ENCODE measurements at regions not wholly inside any gene's neighbourhood (a gene's known extent, or its start where the extent isn't known, plus 50 kb on each side); places are given as distances from the start of the nearest gene placed in this dataset.
"Not testable (repeated sequence)": the region's sequence is repeated elsewhere in the genome, so short reads cannot be mapped to it uniquely, and the experiment has no call there.

- no peak for DNase-seq
Observed at GRCh38 chr14:77985211-77985615, 185.0 kb upstream of the NRXN3 start.

GRCh38 chr14:77986773-77987172 is 183.4 kb upstream of the NRXN3 start:
- DNase-seq = no peak

GRCh38 chr14:77988096-77988870 is 181.9 kb upstream of the NRXN3 start:
- no peak for DNase-seq

- DNase-seq = peak; percentile 29
Observed at GRCh38 chr14:77988970-77989369, 181.2 kb upstream of the NRXN3 start.

- no peak for DNase-seq
Observed at GRCh38 chr14:77989441-77989991, 180.7 kb upstream of the NRXN3 start.

- DNase-seq = no peak
Observed at GRCh38 chr14:77990337-77990736, 179.8 kb upstream of the NRXN3 start.

GRCh38 chr14:77991128-77991772 is 178.9 kb upstream of the NRXN3 start:
- no peak for DNase-seq

- peak; percentile 57 for DNase-seq
Observed at GRCh38 chr14:78005325-78005724, 164.8 kb upstream of the NRXN3 start.

- DNase-seq = peak; percentile 51
Observed at GRCh38 chr14:78007160-78007559, 163.0 kb upstream of the NRXN3 start.

- peak; percentile 15 for DNase-seq
Observed at GRCh38 chr14:78010688-78011087, 159.5 kb upstream of the NRXN3 start.

- not testable (repeated sequence) for DNase-seq
Observed at GRCh38 chr14:78013911-78014310, 156.3 kb upstream of the NRXN3 start.

- no peak for DNase-seq
Observed at GRCh38 chr14:78016532-78016931, 153.6 kb upstream of the NRXN3 start.

GRCh38 chr14:78018283-78018682 is 151.9 kb upstream of the NRXN3 start:
- DNase-seq = no peak

- DNase-seq = peak; percentile 77
Observed at GRCh38 chr14:78022059-78022458, 148.1 kb upstream of the NRXN3 start.

- no peak for DNase-seq
Observed at GRCh38 chr14:78023112-78023511, 147.1 kb upstream of the NRXN3 start.

- no peak for DNase-seq
Observed at GRCh38 chr14:78028471-78028870, 141.7 kb upstream of the NRXN3 start.

GRCh38 chr14:78029601-78030372 is 140.4 kb upstream of the NRXN3 start:
- no peak for DNase-seq

- no peak for DNase-seq
Observed at GRCh38 chr14:78043349-78043748, 126.8 kb upstream of the NRXN3 start.

GRCh38 chr14:78048120-78048519 is 122.1 kb upstream of the NRXN3 start:
- no peak for DNase-seq

GRCh38 chr14:78056890-78057289 is 113.3 kb upstream of the NRXN3 start:
- DNase-seq = not testable (repeated sequence)

- DNase-seq = no peak
Observed at GRCh38 chr14:78070344-78070743, 99.8 kb upstream of the NRXN3 start.

- no peak for DNase-seq
Observed at GRCh38 chr14:78071016-78071549, 99.1 kb upstream of the NRXN3 start.

GRCh38 chr14:78073028-78073427 is 97.1 kb upstream of the NRXN3 start:
- no peak for DNase-seq

Data from suppressor macrophage treated with lipopolysaccharide for 4 hours (primary cell).